GM23338 (cell line): ENCODE measurements at regions not wholly inside any gene's neighbourhood (a gene's known extent, or its start where the extent isn't known, plus 50 kb on each side); places are given as distances from the start of the nearest gene placed in this dataset.

Source experiments
- ATAC-seq: fragments of 200-7000 bp; cut with Tn5 transposase; 3 replicates; pipeline ENCODE4 v1.9.1; 2020
- DNase-seq: peaks from one replicate; pipeline ENCODE4 v3.0.0-alpha.2; 2015; ENCODE audit warnings: low spot score
- H2AFZ ChIP-seq: fragments of 200-600 bp; sonication (generic); 2 replicates; pipeline ENCODE4 v1.8.0; 2016; ENCODE audit warnings: antibody characterized with exemption, mild to moderate bottlenecking, moderate library complexity
- H3F3A ChIP-seq: fragments of 200-600 bp; sonication (generic); replicated peaks from 2 replicates; pipeline ENCODE4 v1.8.0; 2017; ENCODE audit warnings: antibody characterized with exemption, mixed run types, low read depth
- H3K27ac ChIP-seq: fragments of 200-600 bp; sonication (generic); 2 replicates; pipeline ENCODE4 v1.6.1; 2016; ENCODE audit warnings: low read depth
- H3K27me3 ChIP-seq: fragments of 200-600 bp; sonication (generic); 2 replicates; pipeline ENCODE4 v1.8.0; 2016; ENCODE audit warnings: mild to moderate bottlenecking, mixed run types, moderate library complexity; ENCODE audit not compliant: insufficient read depth
- H3K36me3 ChIP-seq: fragments of 200-600 bp; sonication (generic); 2 replicates; pipeline ENCODE4 v1.8.0; 2016; ENCODE audit warnings: mild to moderate bottlenecking; ENCODE audit not compliant: insufficient read depth
- H3K4me1 ChIP-seq: fragments of 200-600 bp; sonication (generic); 2 replicates; pipeline ENCODE4 v1.8.0; 2016; ENCODE audit warnings: mild to moderate bottlenecking, moderate library complexity; ENCODE audit not compliant: insufficient read depth
- H3K4me2 ChIP-seq: fragments of 200-600 bp; sonication (generic); 2 replicates; pipeline ENCODE4 v1.7.1; 2017; ENCODE audit warnings: mixed run types
- H3K4me3 ChIP-seq: fragments of 200-600 bp; sonication (generic); 2 replicates; pipeline ENCODE4 v1.6.1; 2016; ENCODE audit warnings: mixed run types
- H3K79me2 ChIP-seq: fragments of 200-600 bp; sonication (generic); replicated peaks from 2 replicates; pipeline ENCODE4 v1.8.0; 2017; ENCODE audit warnings: mild to moderate bottlenecking; ENCODE audit not compliant: insufficient read depth
- H3K9me2 ChIP-seq: fragments of 200-600 bp; sonication (generic); 2 replicates; pipeline ENCODE4 v1.8.0; 2017; ENCODE audit not compliant: insufficient read depth
- H4K20me1 ChIP-seq: fragments of 200-600 bp; sonication (generic); replicated peaks from 2 replicates; pipeline ENCODE4 v1.8.0; 2017; ENCODE audit warnings: mild to moderate bottlenecking; ENCODE audit not compliant: insufficient read depth
- H3K27ac Mint-ChIP-seq: 2 replicates; pipeline ENCODE4 v1.8.0; 2020; ENCODE audit warnings: inconsistent platforms, mild to moderate bottlenecking, moderate library complexity, mixed read lengths
- H3K27me3 Mint-ChIP-seq: 3 replicates; pipeline ENCODE4 v1.8.0; 2022; ENCODE audit warnings: low read depth, mild to moderate bottlenecking, moderate library complexity, mixed read lengths, inconsistent platforms; ENCODE audit not compliant: insufficient read depth, poor library complexity
- H3K36me3 Mint-ChIP-seq: 3 replicates; pipeline ENCODE4 v1.8.0; 2021; ENCODE audit warnings: low read depth, mild to moderate bottlenecking, inconsistent platforms, moderate library complexity, mixed read lengths
- H3K4me1 Mint-ChIP-seq: 3 replicates; pipeline ENCODE4 v1.8.0; 2020; ENCODE audit warnings: mild to moderate bottlenecking, inconsistent platforms, mixed read lengths
- H3K4me3 Mint-ChIP-seq: 3 replicates; pipeline ENCODE4 v1.8.0; 2021; ENCODE audit warnings: moderate library complexity, mild to moderate bottlenecking, inconsistent platforms, mixed read lengths
- H3K9me3 Mint-ChIP-seq: 3 replicates; pipeline ENCODE4 v1.8.0; 2020; ENCODE audit warnings: moderate library complexity, mild to moderate bottlenecking, inconsistent platforms, mixed read lengths
- CTCF ChIP-seq, 2 experiments: fragments of 200-600 bp in 1 of 2; sonication (generic) in 1 of 2; conservative IDR thresholded peaks; 2 replicates each; pipeline versions ENCODE4 v1.5.1 to v1.6.1; 2016 to 2017; ENCODE audit warnings: antibody characterized with exemption in 2 of 2, low read depth in 2 of 2, mild to moderate bottlenecking in 2 of 2, moderate library complexity in 1 of 2
- JUNB ChIP-seq: IDR thresholded peaks from one replicate; pipeline ENCODE4 v1.6.1; 2016; ENCODE audit warnings: antibody characterized with exemption; ENCODE audit not compliant: unreplicated experiment
- NANOG ChIP-seq: IDR thresholded peaks from 2 replicates; pipeline ENCODE4 v1.6.1; 2016; ENCODE audit warnings: antibody characterized with exemption, borderline replicate concordance
- POLR2AphosphoS5 ChIP-seq: IDR thresholded peaks from 2 replicates; pipeline ENCODE4 v1.6.1; 2016; ENCODE audit warnings: antibody characterized with exemption, low read depth
- TF ChIP-seq, protein P1 (sequence below): IDR thresholded peaks from 2 replicates; pipeline ENCODE4 v1.6.1; 2016; ENCODE audit warnings: antibody characterized with exemption
- TF ChIP-seq, protein P2 (sequence below): IDR thresholded peaks from one replicate; pipeline ENCODE4 v1.6.1; 2018; ENCODE audit warnings: antibody characterized with exemption; ENCODE audit not compliant: unreplicated experiment

DNA sequence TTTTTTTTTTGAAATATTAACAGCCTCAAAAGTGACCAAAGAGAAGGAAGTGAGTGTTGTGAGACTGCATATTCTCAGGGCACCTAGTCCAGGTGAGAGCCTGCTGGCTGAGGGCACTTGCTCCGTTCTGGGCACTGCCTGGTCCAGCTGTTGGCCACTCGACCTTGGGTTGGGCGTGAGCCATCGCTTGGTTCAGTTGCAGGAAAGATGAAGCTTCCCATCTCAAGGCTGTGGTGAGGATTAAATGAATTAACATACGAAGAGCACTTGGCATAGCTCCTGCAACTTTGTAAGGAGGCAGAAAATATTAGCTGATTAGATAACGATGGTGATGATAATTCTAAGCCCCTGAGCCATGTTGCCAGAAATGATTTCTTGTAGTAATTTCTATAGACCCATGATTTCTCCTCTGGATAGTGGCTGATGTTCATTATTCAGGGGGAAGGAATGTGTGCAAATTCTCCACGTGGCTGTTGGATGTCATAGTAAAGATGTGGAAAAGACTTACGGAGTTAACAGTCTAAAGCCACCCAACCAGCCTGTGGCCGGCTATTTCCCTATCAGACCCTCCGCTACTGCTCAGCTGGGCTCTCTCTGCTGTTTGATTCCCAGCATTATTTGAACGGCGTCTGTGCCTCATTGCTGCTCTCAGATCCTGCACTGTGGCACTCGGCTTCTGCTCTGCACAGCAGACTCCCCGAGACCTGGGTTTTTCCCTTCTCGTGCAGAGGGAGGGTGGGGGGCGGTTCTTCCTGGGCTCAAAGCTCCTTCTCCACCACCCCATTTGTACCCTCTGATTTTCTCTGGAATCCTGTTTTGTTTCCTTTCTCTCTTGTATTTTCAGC, 221.1 kb downstream of the GALR1 start (continued):
- TF ChIP-seq CTCF (conservative IDR thresholded peaks at IDR 0.05; ENCODE audit: low read depth in 2 of 2) (no peak), JUNB (no peak)
- TF ChIP-seq, protein P1, sequence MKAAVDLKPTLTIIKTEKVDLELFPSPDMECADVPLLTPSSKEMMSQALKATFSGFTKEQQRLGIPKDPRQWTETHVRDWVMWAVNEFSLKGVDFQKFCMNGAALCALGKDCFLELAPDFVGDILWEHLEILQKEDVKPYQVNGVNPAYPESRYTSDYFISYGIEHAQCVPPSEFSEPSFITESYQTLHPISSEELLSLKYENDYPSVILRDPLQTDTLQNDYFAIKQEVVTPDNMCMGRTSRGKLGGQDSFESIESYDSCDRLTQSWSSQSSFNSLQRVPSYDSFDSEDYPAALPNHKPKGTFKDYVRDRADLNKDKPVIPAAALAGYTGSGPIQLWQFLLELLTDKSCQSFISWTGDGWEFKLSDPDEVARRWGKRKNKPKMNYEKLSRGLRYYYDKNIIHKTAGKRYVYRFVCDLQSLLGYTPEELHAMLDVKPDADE, result no peak

DNA sequence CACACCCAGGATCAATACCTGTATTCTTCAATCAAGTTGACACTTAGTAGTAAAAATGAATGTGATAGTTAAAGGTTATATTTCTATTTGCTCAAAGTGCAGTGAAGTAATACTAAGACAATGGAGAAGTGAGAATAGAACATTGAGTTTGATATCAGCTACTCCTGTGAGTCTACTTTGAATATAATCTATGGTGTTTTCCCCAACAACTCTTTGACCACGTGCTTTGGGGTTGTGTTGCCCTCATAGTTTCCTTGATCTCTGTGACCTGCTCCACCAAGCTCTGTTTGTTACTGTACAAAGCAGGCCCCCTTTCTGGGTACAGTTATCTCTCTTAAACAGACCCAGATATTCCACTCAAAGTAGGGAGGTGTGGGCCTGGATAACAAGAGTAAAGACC, 222.9 kb downstream of the GALR1 start:
- ATAC-seq (no peak), DNase-seq (no peak)
- peaks cover 10% of the 10 kb centered on the region for H3K4me1 ChIP-seq
- H3K9me2 ChIP-seq, result 0 out of 2 replicates have a peak, but pooled peaks cover 8% of the 10 kb centered on the region
- Mint-ChIP-seq H3K27me3 (peaks cover 1% of the 10 kb centered on the region), H3K36me3 (no peaks in the 10 kb centered on the region), H3K4me3 (no peak overlapping the region), H3K9me3 (no peaks in the 10 kb centered on the region), H3K4me1 (peaks cover 10% of the 10 kb centered on the region), H3K27ac (no peak overlapping the region)
- TF ChIP-seq, protein P2, sequence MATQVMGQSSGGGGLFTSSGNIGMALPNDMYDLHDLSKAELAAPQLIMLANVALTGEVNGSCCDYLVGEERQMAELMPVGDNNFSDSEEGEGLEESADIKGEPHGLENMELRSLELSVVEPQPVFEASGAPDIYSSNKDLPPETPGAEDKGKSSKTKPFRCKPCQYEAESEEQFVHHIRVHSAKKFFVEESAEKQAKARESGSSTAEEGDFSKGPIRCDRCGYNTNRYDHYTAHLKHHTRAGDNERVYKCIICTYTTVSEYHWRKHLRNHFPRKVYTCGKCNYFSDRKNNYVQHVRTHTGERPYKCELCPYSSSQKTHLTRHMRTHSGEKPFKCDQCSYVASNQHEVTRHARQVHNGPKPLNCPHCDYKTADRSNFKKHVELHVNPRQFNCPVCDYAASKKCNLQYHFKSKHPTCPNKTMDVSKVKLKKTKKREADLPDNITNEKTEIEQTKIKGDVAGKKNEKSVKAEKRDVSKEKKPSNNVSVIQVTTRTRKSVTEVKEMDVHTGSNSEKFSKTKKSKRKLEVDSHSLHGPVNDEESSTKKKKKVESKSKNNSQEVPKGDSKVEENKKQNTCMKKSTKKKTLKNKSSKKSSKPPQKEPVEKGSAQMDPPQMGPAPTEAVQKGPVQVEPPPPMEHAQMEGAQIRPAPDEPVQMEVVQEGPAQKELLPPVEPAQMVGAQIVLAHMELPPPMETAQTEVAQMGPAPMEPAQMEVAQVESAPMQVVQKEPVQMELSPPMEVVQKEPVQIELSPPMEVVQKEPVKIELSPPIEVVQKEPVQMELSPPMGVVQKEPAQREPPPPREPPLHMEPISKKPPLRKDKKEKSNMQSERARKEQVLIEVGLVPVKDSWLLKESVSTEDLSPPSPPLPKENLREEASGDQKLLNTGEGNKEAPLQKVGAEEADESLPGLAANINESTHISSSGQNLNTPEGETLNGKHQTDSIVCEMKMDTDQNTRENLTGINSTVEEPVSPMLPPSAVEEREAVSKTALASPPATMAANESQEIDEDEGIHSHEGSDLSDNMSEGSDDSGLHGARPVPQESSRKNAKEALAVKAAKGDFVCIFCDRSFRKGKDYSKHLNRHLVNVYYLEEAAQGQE, result no peak
- TF ChIP-seq NANOG, result no peak
- TF ChIP-seq JUNB, result no peak
- TF ChIP-seq POLR2AphosphoS5, result no peak
- H3K4me2 ChIP-seq, result no peak overlapping the region
- H3K27ac ChIP-seq, result no peak overlapping the region
- no peaks in the 10 kb centered on the region for H4K20me1 ChIP-seq
- no peaks in the 10 kb centered on the region for H3K79me2 ChIP-seq
- H3K27me3 ChIP-seq, result no peaks in the 10 kb centered on the region
- H3F3A ChIP-seq, result no peaks in the 10 kb centered on the region
- H3K36me3 ChIP-seq, result peaks cover 3% of the 10 kb centered on the region; the same call in 1 of the 2 replicates
- no peak overlapping the region for H2AFZ ChIP-seq
- no peak overlapping the region for H3K4me3 ChIP-seq
